NT2/D1 (cell line): ENCODE measurements at regions not wholly inside any gene's neighbourhood (a gene's known extent, or its start where the extent isn't known, plus 50 kb on each side); places are given as distances from the start of the nearest gene placed in this dataset.

Experiments
- DNase-seq: peaks from one replicate; pipeline ENCODE4 v3.0.0-alpha.2; 2011; ENCODE audit warnings: low read depth, low spot score
- H3K27me3 ChIP-seq: 2 replicates; pipeline ENCODE4 v1.6.0; 2011; ENCODE audit warnings: mild to moderate bottlenecking; ENCODE audit not compliant: insufficient read length, insufficient read depth
- H3K36me3 ChIP-seq: 2 replicates; pipeline ENCODE4 v1.6.1; 2011; ENCODE audit warnings: mild to moderate bottlenecking, low read length, mixed read lengths; ENCODE audit not compliant: insufficient read depth, insufficient read length
- H3K4me1 ChIP-seq: 2 replicates; pipeline ENCODE4 v1.5.1; 2011; ENCODE audit not compliant: insufficient read depth, insufficient read length
- H3K4me3 ChIP-seq: 2 replicates; pipeline ENCODE4 v1.5.1; 2011; ENCODE audit warnings: low read depth; ENCODE audit not compliant: insufficient read length
- H3K9ac ChIP-seq: 2 replicates; pipeline ENCODE4 v1.6.0; 2011; ENCODE audit warnings: low read depth; ENCODE audit not compliant: insufficient read length
- H3K9me3 ChIP-seq: 2 replicates; pipeline ENCODE4 v1.5.1; 2011; ENCODE audit warnings: mild to moderate bottlenecking, low read length; ENCODE audit not compliant: insufficient read depth
- SUZ12 ChIP-seq: IDR thresholded peaks from 2 replicates; pipeline ENCODE4 v1.6.1; 2011; ENCODE audit not compliant: insufficient read length, insufficient read depth; ENCODE audit errors: extremely low read depth
- YY1 ChIP-seq: IDR thresholded peaks from 2 replicates; pipeline ENCODE4 v1.6.1; 2011; ENCODE audit not compliant: insufficient read length, insufficient read depth
- ZNF274 ChIP-seq: IDR thresholded peaks from 2 replicates; pipeline ENCODE4 v1.6.1; 2011; ENCODE audit warnings: mild to moderate bottlenecking, low read depth, low read length

DNA sequence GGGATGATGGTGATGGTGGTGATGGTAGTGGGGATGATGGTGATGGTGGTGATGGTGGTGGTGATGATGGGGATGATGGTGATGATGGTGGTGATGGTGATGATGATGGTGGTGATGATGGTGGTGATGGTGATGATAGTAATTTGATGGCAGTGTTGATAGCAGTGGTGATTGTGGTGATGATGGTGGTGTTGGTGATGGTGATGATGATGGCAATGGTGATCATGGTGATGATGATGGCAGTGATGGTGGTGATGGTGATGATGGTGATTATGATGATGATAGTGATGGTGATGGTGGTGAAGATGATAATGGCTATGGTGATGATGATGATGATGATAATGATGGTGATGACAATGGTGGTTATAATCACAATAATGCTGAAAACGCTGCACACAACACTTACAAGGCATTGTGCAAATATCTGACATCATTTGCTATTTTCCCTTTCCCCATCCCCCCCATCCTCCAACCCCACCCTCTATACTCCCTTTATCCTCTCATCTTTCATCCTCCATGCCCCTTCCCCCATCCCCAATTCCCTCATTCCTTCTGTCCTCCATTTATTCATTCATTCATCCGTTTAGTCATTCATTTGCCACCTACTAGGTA, 230.1 kb downstream of the BRD1 start:
- DNase-seq, result no peak
- TF ChIP-seq ZNF274 (no peak), SUZ12 (no peak), YY1 (no peak)
- Histone ChIP-seq H3K4me3 (no peak overlapping the region), H3K27me3 (no peaks in the 10 kb centered on the region), H3K4me1 (no peaks in the 10 kb centered on the region), H3K9ac (no peak overlapping the region), H3K36me3 (no peaks in the 10 kb centered on the region), H3K9me3 (no peaks in the 10 kb centered on the region)

DNA sequence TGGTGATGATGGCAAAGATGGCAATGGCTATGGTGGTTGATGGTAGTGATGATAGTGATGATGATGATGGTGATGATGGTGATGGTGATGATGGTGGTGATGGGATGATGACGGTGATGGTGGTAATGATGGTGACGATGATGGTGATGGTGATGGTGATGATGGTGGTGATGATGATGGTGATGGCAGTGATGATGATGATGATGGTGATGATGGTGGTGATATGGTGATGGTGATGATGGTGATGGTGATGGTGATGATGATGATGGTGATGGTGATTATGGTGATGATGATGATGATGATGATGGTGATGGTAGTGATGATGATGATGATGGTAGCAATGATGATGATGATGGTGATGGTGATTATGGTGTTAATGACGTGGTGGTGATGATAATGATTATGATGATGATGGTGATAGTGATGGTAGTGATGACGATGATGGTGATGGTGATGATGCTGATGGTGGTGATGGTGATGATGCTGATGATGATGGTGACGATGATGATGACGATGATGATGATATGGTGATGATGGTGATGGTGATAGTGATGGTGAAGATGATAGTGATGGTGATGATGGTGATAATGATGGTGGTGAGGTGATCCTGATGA, 232.1 kb downstream of the BRD1 start:
- Histone ChIP-seq H3K4me1 (no peaks in the 10 kb centered on the region), H3K4me3 (no peak overlapping the region), H3K9me3 (no peaks in the 10 kb centered on the region), H3K9ac (no peak overlapping the region), H3K36me3 (no peaks in the 10 kb centered on the region), H3K27me3 (no peaks in the 10 kb centered on the region)
- no peak for TF ChIP-seq SUZ12
- no peak for TF ChIP-seq YY1
- TF ChIP-seq ZNF274, result no peak
- DNase-seq, result no peak

DNA sequence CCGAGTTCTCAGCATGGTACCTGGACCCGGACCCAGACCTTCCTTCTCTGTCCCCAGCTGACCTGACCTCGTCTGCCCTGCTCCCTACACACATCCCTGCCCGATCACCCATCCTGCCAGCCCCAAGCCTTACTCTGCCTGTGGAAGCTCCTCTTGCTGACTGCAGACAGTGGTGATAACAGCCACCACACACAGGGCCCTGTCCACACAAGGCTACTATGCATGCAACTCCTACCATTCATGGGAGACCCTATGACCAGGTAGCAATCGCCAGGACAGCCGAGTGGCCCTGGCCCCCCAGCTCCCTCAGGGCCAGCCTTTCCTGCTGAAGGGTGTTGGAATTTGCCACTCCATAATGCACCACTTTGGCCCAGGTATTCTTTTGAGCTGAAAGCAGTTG, 233.6 kb downstream of the BRD1 start:
- no peaks in the 10 kb centered on the region for H3K36me3 ChIP-seq
- no peak overlapping the region for H3K9ac ChIP-seq
- H3K4me1 ChIP-seq, result no peaks in the 10 kb centered on the region
- TF ChIP-seq ZNF274 (no peak), SUZ12 (no peak), YY1 (no peak)
- H3K4me3 ChIP-seq, result no peak overlapping the region
- no peaks in the 10 kb centered on the region for H3K9me3 ChIP-seq
- no peaks in the 10 kb centered on the region for H3K27me3 ChIP-seq
- DNase-seq, result no peak

DNA sequence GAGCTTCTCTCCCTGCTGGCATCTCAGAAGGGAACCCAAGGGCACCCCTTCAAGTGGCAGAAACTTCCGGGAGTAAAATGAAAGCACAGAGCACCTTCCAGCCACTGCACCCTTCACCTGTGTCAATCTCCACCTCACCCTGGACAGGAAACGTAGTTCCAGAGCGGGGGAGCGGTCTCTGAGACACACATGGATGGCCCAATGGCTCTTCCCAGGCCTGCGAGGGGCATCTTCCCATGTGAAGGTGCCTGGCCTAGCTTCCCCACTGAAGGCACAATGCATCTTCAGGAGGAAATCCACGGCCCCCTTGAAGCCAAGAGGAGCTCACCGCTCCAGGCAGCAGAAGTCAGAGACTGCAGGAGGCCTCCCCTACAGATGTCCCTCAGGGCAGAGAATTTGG, 234.2 kb downstream of the BRD1 start:
- Histone ChIP-seq H3K36me3 (no peaks in the 10 kb centered on the region), H3K4me3 (no peak overlapping the region), H3K9me3 (no peaks in the 10 kb centered on the region), H3K27me3 (no peaks in the 10 kb centered on the region), H3K4me1 (no peaks in the 10 kb centered on the region), H3K9ac (no peak overlapping the region)
- DNase-seq, result no peak
- TF ChIP-seq YY1 (no peak), ZNF274 (no peak), SUZ12 (no peak)

DNA sequence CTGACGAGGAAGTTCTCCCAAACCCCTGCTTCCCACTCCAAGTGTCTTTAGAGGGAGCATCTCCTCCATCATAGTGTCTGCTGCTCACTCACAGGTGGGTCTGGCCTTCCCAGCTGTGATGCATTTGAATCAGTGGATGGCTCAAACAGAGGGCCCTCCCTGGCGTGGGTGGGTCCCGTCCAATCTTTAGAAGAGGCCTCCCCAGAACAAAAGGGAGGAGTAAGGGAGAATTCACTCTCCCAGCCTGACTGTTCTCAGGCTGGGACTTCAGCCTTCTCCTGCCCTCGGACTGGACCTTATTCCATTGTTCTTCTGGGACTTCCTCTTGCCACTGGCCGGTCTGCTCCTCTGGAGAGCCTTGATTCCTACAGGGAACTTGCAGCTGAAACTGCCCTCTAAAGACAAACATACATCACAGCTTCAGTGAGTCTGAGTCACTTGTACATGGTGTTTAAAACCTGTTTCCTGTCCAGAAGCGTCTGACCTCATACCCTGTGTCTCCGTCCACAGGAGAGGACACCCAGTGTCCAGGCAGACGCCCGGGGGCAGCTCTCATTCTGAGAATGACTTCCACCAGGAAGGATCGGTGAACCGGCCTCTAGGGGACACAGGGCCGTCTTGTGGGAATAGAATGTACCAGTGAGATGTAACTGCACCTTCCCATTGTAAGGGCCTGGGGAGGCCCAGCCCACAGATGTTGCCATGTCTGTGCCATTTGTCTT, 234.7 kb downstream of the BRD1 start:
- Histone ChIP-seq H3K4me1 (no peaks in the 10 kb centered on the region), H3K9me3 (no peaks in the 10 kb centered on the region), H3K27me3 (no peaks in the 10 kb centered on the region), H3K4me3 (no peak overlapping the region), H3K9ac (no peak overlapping the region), H3K36me3 (no peaks in the 10 kb centered on the region)
- no peak for DNase-seq
- TF ChIP-seq ZNF274, result no peak
- no peak for TF ChIP-seq YY1
- TF ChIP-seq SUZ12, result no peak

DNA sequence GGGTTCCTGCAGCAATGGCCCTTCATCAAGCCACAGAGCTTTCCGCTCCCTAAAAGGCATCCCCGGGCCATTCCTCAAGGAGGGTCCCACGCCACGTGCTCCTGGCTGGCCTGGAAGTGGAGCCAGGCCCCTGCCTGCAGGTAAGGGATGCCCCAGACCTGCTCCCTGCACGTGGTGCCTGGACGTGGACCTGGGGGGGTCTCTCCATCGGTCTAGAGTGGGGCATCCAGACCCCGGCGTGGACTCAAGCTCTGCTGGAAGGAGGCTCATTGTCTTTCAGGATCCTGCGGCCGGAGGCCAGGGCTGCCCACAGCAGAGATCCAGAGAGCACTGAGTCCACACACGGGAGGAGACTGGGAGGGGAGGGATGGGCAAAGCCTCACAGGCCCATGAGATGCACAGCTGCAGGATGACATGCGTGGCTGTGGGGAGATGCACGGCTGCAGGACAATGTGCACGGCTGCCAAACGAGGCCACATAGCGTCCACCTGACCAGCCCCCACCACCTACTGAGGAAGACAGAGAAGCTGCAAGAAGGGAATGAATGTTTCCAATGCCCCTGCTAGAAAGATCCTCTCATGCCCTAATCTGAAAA, 236.7 kb downstream of the BRD1 start:
- TF ChIP-seq SUZ12, result no peak
- no peak for TF ChIP-seq YY1
- TF ChIP-seq ZNF274, result no peak
- Histone ChIP-seq H3K36me3 (no peaks in the 10 kb centered on the region), H3K27me3 (no peaks in the 10 kb centered on the region), H3K4me3 (no peak overlapping the region), H3K9me3 (no peaks in the 10 kb centered on the region), H3K9ac (no peak overlapping the region), H3K4me1 (no peaks in the 10 kb centered on the region)
- DNase-seq, result no peak

DNA sequence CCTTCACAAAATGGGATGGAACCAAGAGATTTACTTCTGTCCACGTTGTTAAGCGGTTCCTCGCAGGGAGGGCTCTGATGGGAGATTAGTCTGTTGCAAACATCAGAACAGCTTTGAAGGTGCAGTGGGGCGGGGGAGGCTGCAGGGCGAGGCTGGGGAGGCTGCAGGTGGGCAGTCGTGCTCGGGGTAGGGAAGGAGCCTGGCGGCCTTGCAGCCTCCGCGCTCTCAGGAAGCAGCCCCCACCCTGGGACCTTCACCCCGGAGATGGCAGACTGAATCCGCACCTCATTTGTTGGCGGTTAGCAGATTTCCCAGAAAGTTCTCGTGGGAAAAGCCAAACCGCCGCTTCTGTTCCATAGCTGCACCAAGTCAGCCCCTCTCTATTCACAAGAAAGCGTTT, 237.3 kb downstream of the BRD1 start:
- no peak for DNase-seq
- Histone ChIP-seq H3K27me3 (no peaks in the 10 kb centered on the region), H3K4me1 (no peaks in the 10 kb centered on the region), H3K36me3 (no peaks in the 10 kb centered on the region), H3K4me3 (no peak overlapping the region), H3K9me3 (no peaks in the 10 kb centered on the region), H3K9ac (no peak overlapping the region)
- TF ChIP-seq YY1, result no peak
- TF ChIP-seq SUZ12, result no peak
- TF ChIP-seq ZNF274, result no peak
